ENCODE measurements at regions not wholly inside any gene's neighbourhood (a gene's known extent, or its start where the extent isn't known, plus 50 kb on each side); places are given as distances from the start of the nearest gene placed in this dataset.

GRCh38 chr2:200077210-200077650 is 121.8 kb downstream of the MAIP1 start:
- H3K4me1 ChIP-seq: no peaks in the 10 kb centered on the region
- H3K27ac ChIP-seq: no peak overlapping the region
- TF ChIP-seq POLR2AphosphoS5 (IDR thresholded peaks at IDR 0.05) (no peak), POLR2A (IDR thresholded peaks at IDR 0.05) (no peak)
- TF ChIP-seq, protein P1, sequence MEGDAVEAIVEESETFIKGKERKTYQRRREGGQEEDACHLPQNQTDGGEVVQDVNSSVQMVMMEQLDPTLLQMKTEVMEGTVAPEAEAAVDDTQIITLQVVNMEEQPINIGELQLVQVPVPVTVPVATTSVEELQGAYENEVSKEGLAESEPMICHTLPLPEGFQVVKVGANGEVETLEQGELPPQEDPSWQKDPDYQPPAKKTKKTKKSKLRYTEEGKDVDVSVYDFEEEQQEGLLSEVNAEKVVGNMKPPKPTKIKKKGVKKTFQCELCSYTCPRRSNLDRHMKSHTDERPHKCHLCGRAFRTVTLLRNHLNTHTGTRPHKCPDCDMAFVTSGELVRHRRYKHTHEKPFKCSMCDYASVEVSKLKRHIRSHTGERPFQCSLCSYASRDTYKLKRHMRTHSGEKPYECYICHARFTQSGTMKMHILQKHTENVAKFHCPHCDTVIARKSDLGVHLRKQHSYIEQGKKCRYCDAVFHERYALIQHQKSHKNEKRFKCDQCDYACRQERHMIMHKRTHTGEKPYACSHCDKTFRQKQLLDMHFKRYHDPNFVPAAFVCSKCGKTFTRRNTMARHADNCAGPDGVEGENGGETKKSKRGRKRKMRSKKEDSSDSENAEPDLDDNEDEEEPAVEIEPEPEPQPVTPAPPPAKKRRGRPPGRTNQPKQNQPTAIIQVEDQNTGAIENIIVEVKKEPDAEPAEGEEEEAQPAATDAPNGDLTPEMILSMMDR (IDR thresholded peaks at IDR 0.05 in 8 of 11, conservative IDR thresholded peaks at IDR 0.05 in 3 of 11): no peak
- peaks cover 0 to 12% (median 0%) of the 10 kb centered on the region in 8 donors for H3K9me3 ChIP-seq
- H3K27me3 ChIP-seq (replicated peaks in 1 of 7): no peaks in the 10 kb centered on the region
- intact Hi-C loops (cut with DNase I; ENCODE audit: low total_unique reads): no loop called here
- H3K4me3 ChIP-seq: no peak overlapping the region
- H3K36me3 ChIP-seq: no peaks in the 10 kb centered on the region
- DNase-seq: no peak
- WGBS, 5 donors: 72 to 85% (median 74%) methylated on average over 5 of the region's 5 CpGs

DNA sequence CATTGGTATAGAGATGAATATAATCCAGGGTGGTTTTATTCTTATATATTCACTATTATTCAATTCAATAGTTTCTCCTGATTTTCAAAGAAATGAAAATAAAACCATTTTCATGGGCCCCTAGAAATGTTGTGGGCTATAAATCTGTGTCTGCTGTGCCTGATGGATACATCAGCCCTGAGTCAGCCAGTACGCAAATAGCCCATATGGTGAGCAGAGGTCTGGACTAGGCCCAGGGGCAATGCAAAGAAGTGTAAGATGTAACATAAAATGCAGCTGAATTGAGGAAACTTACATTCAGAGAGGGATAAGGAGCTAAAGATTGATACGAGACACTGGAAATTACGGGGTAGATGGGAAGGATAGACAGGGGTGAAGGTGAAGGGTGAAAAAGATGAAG is 122.5 kb downstream of the MAIP1 start:
- no peak for TF ChIP-seq POLR2A (IDR thresholded peaks at IDR 0.05)
- H3K27ac ChIP-seq: no peak overlapping the region

DNA sequence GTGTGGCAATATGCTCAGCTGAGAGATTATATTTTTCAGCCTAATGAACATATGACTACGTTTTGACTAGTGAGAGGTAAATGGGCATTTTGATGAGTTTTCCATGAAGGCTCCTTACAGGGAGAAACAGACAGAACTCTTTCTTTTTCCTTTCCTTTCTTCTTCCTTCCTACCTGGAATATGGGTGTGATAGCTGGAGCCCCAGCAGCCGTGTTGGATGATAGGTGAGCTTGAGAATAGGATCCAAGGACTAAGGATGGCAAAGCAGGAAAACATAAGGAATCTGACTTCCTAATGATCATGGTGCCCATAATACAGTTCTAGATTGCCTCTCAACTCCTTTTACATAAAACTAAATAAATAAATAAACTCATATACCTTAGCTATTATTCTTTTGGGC is 124.0 kb downstream of the MAIP1 start:
- WGBS, 5 donors: 71 to 86% (median 72%) methylated on average over 2 of the region's 2 CpGs
- intact Hi-C loops (cut with DNase I; ENCODE audit: low total_unique reads): no loop called here
- TF ChIP-seq POLR2A (IDR thresholded peaks at IDR 0.05) (no peak), POLR2AphosphoS5 (IDR thresholded peaks at IDR 0.05) (no peak)
- TF ChIP-seq, protein P1 (IDR thresholded peaks at IDR 0.05 in 8 of 11, conservative IDR thresholded peaks at IDR 0.05 in 3 of 11): no peak

More for the DNA sequence above, 122.5 kb downstream of the MAIP1 start:
- Histone ChIP-seq H3K27me3 (replicated peaks in 1 of 7) (no peaks in the 10 kb centered on the region), H3K9me3 (peaks cover 0 to 6% (median 0%) of the 10 kb centered on the region in 8 donors), H3K4me3 (no peak overlapping the region), H3K36me3 (no peaks in the 10 kb centered on the region), H3K4me1 (no peaks in the 10 kb centered on the region)
- 82 to 97% (median 90%) methylated on average over 3 of the region's 3 CpGs for WGBS, 5 donors
- intact Hi-C loops (cut with DNase I; ENCODE audit: low total_unique reads): no loop called here
- DNase-seq: no peak

GRCh38 chr2:200081236-200081635 is 125.9 kb downstream of the MAIP1 start:
- H3K4me3 ChIP-seq: no peak overlapping the region
- WGBS, 5 donors: 80 to 86% (median 84%) methylated on average over 8 of the region's 8 CpGs

More for the DNA sequence above, 124.0 kb downstream of the MAIP1 start:
- Histone ChIP-seq H3K36me3 (no peaks in the 10 kb centered on the region), H3K9me3 (peaks cover 0 to 5% (median 0%) of the 10 kb centered on the region in 8 donors), H3K4me1 (no peaks in the 10 kb centered on the region), H3K27ac (no peak overlapping the region), H3K27me3 (replicated peaks in 1 of 7) (no peaks in the 10 kb centered on the region), H3K4me3 (no peak overlapping the region)
- no peak for DNase-seq

More at GRCh38 chr2:200081236-200081635, 125.9 kb downstream of the MAIP1 start:
- TF ChIP-seq POLR2A (IDR thresholded peaks at IDR 0.05): no peak
- TF ChIP-seq, protein P1 (IDR thresholded peaks at IDR 0.05 in 8 of 11, conservative IDR thresholded peaks at IDR 0.05 in 3 of 11): no peak
- no peak for TF ChIP-seq POLR2AphosphoS5 (IDR thresholded peaks at IDR 0.05)
- Histone ChIP-seq H3K4me1 (no peaks in the 10 kb centered on the region), H3K9me3 (peaks cover 0 to 5% (median 0%) of the 10 kb centered on the region in 8 donors), H3K27me3 (replicated peaks in 1 of 7) (no peaks in the 10 kb centered on the region), H3K27ac (no peak overlapping the region), H3K36me3 (no peaks in the 10 kb centered on the region)
- no peak for DNase-seq
- intact Hi-C loops (cut with DNase I; ENCODE audit: low total_unique reads): no loop called here

Data from spleen (tissue), 11 donors.